A673 (cell line): ENCODE measurements at regions not wholly inside any gene's neighbourhood (a gene's known extent, or its start where the extent isn't known, plus 50 kb on each side); places are given as distances from the start of the nearest gene placed in this dataset.

ENCODE experiments used
- EZH2 ChIP-seq: fragments of 200-600 bp; sonication (generic); IDR thresholded peaks from 2 replicates; pipeline ENCODE4 v1.6.1; 2017; ENCODE audit warnings: borderline replicate concordance, low read depth, mild to moderate bottlenecking, mixed read lengths, antibody characterized with exemption, low read length; ENCODE audit not compliant: poor library complexity, severe bottlenecking
- TF ChIP-seq, protein P1 (sequence below): fragments of 300-800, 200-600 bp; sonication (generic); conservative IDR thresholded peaks from 2 replicates; pipeline ENCODE4 v1.5.1; 2017; ENCODE audit warnings: low read depth, mild to moderate bottlenecking, antibody characterized with exemption, low read length, moderate library complexity, mixed read lengths

DNA sequence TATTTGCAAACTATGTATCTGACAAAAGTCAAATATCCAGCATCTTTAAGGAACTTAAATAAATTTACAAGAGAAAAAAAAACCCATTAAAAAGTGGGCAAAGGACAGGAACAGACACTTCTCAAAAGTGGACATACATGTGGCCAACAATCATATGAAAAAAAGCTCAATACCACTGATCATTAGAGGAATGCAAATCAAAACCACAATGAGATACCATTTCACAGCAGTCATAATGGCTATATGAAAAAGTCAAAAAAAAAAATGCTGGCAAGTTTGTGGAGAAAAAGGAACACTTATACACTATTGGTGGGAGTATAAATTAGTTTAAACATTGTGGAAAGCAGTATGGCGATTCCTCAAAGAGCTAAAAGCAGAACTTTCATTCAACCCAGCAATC lies 130.3 kb upstream of the LHCGR start:
- TF ChIP-seq, protein P1, sequence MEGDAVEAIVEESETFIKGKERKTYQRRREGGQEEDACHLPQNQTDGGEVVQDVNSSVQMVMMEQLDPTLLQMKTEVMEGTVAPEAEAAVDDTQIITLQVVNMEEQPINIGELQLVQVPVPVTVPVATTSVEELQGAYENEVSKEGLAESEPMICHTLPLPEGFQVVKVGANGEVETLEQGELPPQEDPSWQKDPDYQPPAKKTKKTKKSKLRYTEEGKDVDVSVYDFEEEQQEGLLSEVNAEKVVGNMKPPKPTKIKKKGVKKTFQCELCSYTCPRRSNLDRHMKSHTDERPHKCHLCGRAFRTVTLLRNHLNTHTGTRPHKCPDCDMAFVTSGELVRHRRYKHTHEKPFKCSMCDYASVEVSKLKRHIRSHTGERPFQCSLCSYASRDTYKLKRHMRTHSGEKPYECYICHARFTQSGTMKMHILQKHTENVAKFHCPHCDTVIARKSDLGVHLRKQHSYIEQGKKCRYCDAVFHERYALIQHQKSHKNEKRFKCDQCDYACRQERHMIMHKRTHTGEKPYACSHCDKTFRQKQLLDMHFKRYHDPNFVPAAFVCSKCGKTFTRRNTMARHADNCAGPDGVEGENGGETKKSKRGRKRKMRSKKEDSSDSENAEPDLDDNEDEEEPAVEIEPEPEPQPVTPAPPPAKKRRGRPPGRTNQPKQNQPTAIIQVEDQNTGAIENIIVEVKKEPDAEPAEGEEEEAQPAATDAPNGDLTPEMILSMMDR, result no peak
- no peak for TF ChIP-seq EZH2
